ENCODE measurements at regions not wholly inside any gene's neighbourhood (a gene's known extent, or its start where the extent isn't known, plus 50 kb on each side); places are given as distances from the start of the nearest gene placed in this dataset.
"Not testable (repeated sequence)": the region's sequence is repeated elsewhere in the genome, so short reads cannot be mapped to it uniquely, and the experiment has no call there.

DNA sequence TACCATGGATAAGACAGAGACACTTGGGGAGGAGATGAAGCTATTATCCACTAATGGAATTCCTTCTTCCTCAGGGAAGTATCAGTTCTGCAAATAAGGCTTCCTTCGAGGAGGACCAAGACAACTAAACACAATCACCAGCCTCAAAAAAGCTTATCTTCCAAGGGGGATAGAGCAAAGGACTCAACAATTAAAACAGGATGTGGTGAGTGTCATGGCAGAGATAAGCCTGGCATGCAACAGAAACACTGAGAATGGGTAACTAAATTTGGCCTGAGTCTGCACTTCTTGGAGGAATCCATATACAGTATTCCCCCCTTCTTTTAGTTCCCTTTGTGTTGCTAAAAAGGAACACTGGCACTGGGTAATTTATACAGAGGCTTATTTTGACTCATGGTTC lies 1285.2 kb downstream of the GATA3 start:
- no peak for TF ChIP-seq CTCF (IDR thresholded peaks at IDR 0.05)
- DNase-seq (ENCODE audit: low spot score) (no peak), ATAC-seq (ENCODE audit: low FRiP score) (no peak)

- ATAC-seq (ENCODE audit: low FRiP score) = no peak
Observed at GRCh38 chr10:9342885-9343570, 1288.5 kb downstream of the GATA3 start.

DNA sequence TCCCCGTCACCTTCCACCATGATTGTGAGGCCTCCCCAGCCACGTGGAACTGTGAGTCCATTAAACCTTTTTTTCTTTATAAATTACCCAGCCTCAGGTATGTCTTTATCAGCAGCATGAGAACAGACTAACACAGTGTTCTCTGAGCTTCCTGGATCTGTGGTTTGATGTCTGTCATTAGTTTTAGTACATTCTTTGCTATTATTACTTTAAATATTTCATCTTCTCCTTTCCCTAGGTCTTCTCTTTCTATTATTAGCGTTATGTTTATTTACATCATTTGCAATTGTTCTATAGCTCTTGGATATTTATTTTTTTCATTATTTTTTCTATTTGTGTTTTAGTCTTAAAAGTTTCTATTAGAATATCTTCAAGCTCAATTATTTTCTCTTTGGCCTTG lies 1293.4 kb downstream of the GATA3 start:
- DNase-seq (ENCODE audit: low spot score); ATAC-seq (ENCODE audit: low FRiP score): not testable (repeated sequence)

More at GRCh38 chr10:9342885-9343570, 1288.5 kb downstream of the GATA3 start:
- TF ChIP-seq CTCF (IDR thresholded peaks at IDR 0.05) = no peak
- no peak for DNase-seq (ENCODE audit: low spot score)

GRCh38 chr10:9357471-9357870 lies 1303.0 kb downstream of the GATA3 start:
- ATAC-seq (ENCODE audit: low FRiP score) = no peak
- DNase-seq (ENCODE audit: low spot score) = no peak
- no peak for TF ChIP-seq CTCF (IDR thresholded peaks at IDR 0.05)

DNA sequence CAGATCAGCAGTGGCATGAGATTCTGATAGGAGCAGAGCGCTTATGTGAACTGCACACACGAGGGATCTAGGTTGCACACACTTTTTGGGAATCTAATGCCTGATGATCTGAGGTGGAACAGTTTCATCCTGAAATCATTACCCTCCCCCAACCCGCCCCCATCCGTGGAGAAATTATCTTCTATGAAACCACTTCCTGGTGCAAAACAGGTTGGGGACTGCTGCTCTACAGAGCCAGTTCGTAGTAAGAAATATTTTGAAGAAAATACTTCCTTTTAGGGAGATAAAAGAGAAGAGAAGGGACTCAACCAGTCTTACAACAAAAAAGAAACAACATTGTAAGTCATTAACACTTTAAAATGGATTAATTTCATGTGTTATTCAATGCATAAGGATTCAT lies 1308.2 kb downstream of the GATA3 start:
- no peak for TF ChIP-seq CTCF (IDR thresholded peaks at IDR 0.05)
- no peak for DNase-seq (ENCODE audit: low spot score)
- ATAC-seq (ENCODE audit: low FRiP score) = no peak

GRCh38 chr10:9379183-9379582 lies 1324.7 kb downstream of the GATA3 start:
- DNase-seq (ENCODE audit: low spot score) = no peak
- no peak for ATAC-seq (ENCODE audit: low FRiP score)
- TF ChIP-seq CTCF (IDR thresholded peaks at IDR 0.05) = no peak

DNA sequence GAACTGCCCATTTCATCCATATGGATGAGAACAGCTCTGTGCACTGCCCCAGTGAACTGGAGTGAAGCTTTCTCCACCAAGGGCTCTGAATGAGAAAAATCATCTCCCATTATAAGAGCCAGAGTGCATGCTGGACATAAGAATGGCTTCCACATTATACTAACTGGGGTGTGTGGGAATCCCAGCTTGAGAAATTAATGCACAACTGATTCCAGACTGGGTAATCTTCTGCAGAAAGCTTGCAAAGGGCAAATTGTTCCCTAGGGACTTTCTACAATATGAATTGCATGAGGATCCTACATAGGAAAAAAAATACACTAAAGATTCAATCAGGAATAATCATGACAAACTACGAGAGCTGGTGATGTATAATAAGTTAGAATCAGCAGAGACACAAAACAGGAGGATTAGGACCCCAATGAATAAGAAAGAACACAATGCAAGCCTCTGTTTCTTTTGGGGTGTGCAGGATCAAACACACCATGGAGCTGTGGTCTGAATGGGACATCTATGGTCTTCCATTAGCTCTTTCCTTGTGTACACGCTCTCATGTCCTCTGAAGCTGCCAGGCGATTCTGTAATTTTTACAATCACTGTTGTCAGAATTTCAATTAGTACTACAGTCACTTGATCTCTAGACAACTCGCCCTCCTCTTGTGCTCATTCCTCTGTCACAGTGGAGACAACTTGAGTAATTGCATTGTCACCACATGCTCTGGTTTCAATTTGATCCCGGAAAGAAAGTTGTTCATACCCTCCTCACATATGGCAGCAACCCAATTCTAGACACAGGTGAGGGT lies 1327.4 kb downstream of the GATA3 start:
- ATAC-seq (ENCODE audit: low FRiP score) (no peak), DNase-seq (ENCODE audit: low spot score) (no peak)
- TF ChIP-seq CTCF (IDR thresholded peaks at IDR 0.05) = no peak
